OCI-LY7 (cell line): ENCODE measurements at regions not wholly inside any gene's neighbourhood (a gene's known extent, or its start where the extent isn't known, plus 50 kb on each side); places are given as distances from the start of the nearest gene placed in this dataset.

Experiments used
- BruUV-seq: library from RNA; stranded (reverse); fragments of 400-500 nt; replicated peaks from 2 replicates; lab custom pipeline; 2021; lab: Mats Ljungman, UMichigan
- CTCF ChIA-PET: fragments of 300-600 bp; sonication (Branson Sonifier 250); formaldehyde crosslinking; loops from one replicate; lab custom pipeline; 2022; ENCODE audit warnings: antibody characterized with exemption; ENCODE audit not compliant: unreplicated experiment; lab: Charles Lee
- POLR2A ChIA-PET: fragments of 300-600 bp; sonication (Branson Sonifier 250); formaldehyde crosslinking; loops from one replicate; lab custom pipeline; 2022; ENCODE audit warnings: antibody characterized with exemption; lab: Charles Lee
- DNase-seq: peaks from one replicate; pipeline ENCODE4 v3.0.0-alpha.2; 2015; ENCODE audit warnings: low spot score
- H2AFZ ChIP-seq: fragments of 200-600 bp; sonication (generic), shearing (Covaris generic); 2 replicates; pipeline ENCODE4 v1.6.1; 2014; ENCODE audit warnings: mild to moderate bottlenecking, antibody characterized with exemption, low read length, moderate library complexity
- H3K27ac ChIP-seq: fragments of 200-600 bp; sonication (generic); 2 replicates; pipeline ENCODE4 v1.5.1; 2014; ENCODE audit warnings: mixed run types, low read depth, mild to moderate bottlenecking, moderate library complexity, low read length, inconsistent platforms; ENCODE audit not compliant: poor library complexity, severe bottlenecking
- H3K36me3 ChIP-seq: fragments of 200-600 bp; sonication (generic); 2 replicates; pipeline ENCODE4 v1.6.1; 2014; ENCODE audit warnings: mild to moderate bottlenecking, antibody characterized with exemption, low read length, moderate library complexity, mixed read lengths; ENCODE audit not compliant: insufficient read depth
- H3K4me1 ChIP-seq: fragments of 200-600 bp; sonication (generic); 2 replicates; pipeline ENCODE4 v1.5.1; 2014; ENCODE audit warnings: mild to moderate bottlenecking, low read length; ENCODE audit not compliant: insufficient read depth, poor library complexity, severe bottlenecking
- H3K4me2 ChIP-seq: fragments of 200-600 bp; sonication (generic); 2 replicates; pipeline ENCODE4 v1.6.1; 2014; ENCODE audit warnings: mild to moderate bottlenecking, low read length
- H3K4me3 ChIP-seq: fragments of 200-600 bp; sonication (generic); 2 replicates; pipeline ENCODE4 v1.5.1; 2014; ENCODE audit warnings: mild to moderate bottlenecking, low read depth, low read length; ENCODE audit not compliant: poor library complexity, severe bottlenecking
- H3K79me2 ChIP-seq: fragments of 200-600 bp; sonication (generic); 2 replicates; pipeline ENCODE4 v1.6.1; 2016; ENCODE audit warnings: low read depth, mild to moderate bottlenecking, low read length, moderate library complexity, mixed read lengths; ENCODE audit not compliant: insufficient read depth
- H3K9me2 ChIP-seq: fragments of 200-600 bp; sonication (generic); 2 replicates; pipeline ENCODE4 v1.6.1; 2016; ENCODE audit warnings: mild to moderate bottlenecking, low read length, mixed read lengths; ENCODE audit not compliant: insufficient read depth
- H3K9me3 ChIP-seq: fragments of 200-600 bp; sonication (generic); 2 replicates; pipeline ENCODE4 v1.6.1; 2014; ENCODE audit warnings: mild to moderate bottlenecking, mixed run types, low read length, mixed read lengths
- H4K20me1 ChIP-seq: fragments of 200-600 bp; sonication (generic); 2 replicates; pipeline ENCODE4 v1.6.1; 2014; ENCODE audit warnings: mild to moderate bottlenecking, antibody characterized with exemption, low read length, moderate library complexity, mixed read lengths; ENCODE audit not compliant: insufficient read depth
- CTCF ChIP-seq: fragments of 200-600 bp; sonication (generic); conservative IDR thresholded peaks from 2 replicates; pipeline ENCODE4 v1.5.1; 2014; ENCODE audit warnings: mild to moderate bottlenecking, antibody characterized with exemption, low read length, moderate library complexity, mixed read lengths
- EZH2phosphoT487 ChIP-seq: fragments of 200-600 bp; sonication (generic); IDR thresholded peaks from 2 replicates; pipeline ENCODE4 v1.6.1; 2018; ENCODE audit warnings: low read depth, borderline replicate concordance, mild to moderate bottlenecking, mixed run types, antibody characterized with exemption, low read length, moderate library complexity, mixed read lengths
- intact Hi-C: fragments of 100-400 bp; cut with micrococcal nuclease; formaldehyde crosslinking; loops from one replicate; pipeline ENCODE4 v1.10.0; 2022; ENCODE audit not compliant: unreplicated experiment

GRCh38 chr3:33926998-33927605, 128.7 kb downstream of the PDCD6IP start:
- Histone ChIP-seq H3K36me3 (no peaks in the 10 kb centered on the region), H3K27ac (no peak overlapping the region), H4K20me1 (no peaks in the 10 kb centered on the region), H3K79me2 (no peaks in the 10 kb centered on the region), H2AFZ (no peak overlapping the region), H3K4me1 (no peaks in the 10 kb centered on the region), H3K9me2 (no peaks in the 10 kb centered on the region), H3K4me3 (no peak overlapping the region), H3K4me2 (no peak overlapping the region), H3K9me3 (no peaks in the 10 kb centered on the region)
- POLR2A ChIA-PET: interaction anchor here (0.8 to 1.2 kb wide), 2 partner anchors 12 to 128 kb away, joined by 3 read pairs; no protein-coding TSS in a partner anchor
- BruUV-seq: no TSS peak
- intact Hi-C loops: no loop called here
- TF ChIP-seq EZH2phosphoT487 (no peak), CTCF (no peak)
- DNase-seq: no peak
- CTCF ChIA-PET: no interaction called here

GRCh38 chr3:33929813-33930212, 131.4 kb downstream of the PDCD6IP start:
- Histone ChIP-seq H3K4me1 (no peaks in the 10 kb centered on the region), H3K36me3 (no peaks in the 10 kb centered on the region), H3K4me3 (no peak overlapping the region), H3K9me3 (no peaks in the 10 kb centered on the region), H3K27ac (no peak overlapping the region), H3K9me2 (no peaks in the 10 kb centered on the region), H3K4me2 (no peak overlapping the region), H3K79me2 (no peaks in the 10 kb centered on the region), H4K20me1 (no peaks in the 10 kb centered on the region), H2AFZ (no peak overlapping the region)
- intact Hi-C loops: no loop called here
- ChIA-PET POLR2A (no interaction called here), CTCF (no interaction called here)
- no peak for DNase-seq
- no peak for TF ChIP-seq EZH2phosphoT487
- TF ChIP-seq CTCF: no peak
- BruUV-seq: no TSS peak

GRCh38 chr3:33931512-33931911, 133.1 kb downstream of the PDCD6IP start:
- Histone ChIP-seq H3K36me3 (no peaks in the 10 kb centered on the region), H2AFZ (no peak overlapping the region), H3K9me3 (no peaks in the 10 kb centered on the region), H3K9me2 (no peaks in the 10 kb centered on the region), H3K27ac (no peak overlapping the region), H3K4me3 (no peak overlapping the region), H4K20me1 (no peaks in the 10 kb centered on the region), H3K79me2 (no peaks in the 10 kb centered on the region), H3K4me2 (no peak overlapping the region), H3K4me1 (no peaks in the 10 kb centered on the region)
- intact Hi-C loops: no loop called here
- POLR2A ChIA-PET: no interaction called here
- CTCF ChIA-PET: no interaction called here
- no TSS peak for BruUV-seq
- no peak for TF ChIP-seq CTCF
- no peak for DNase-seq
